HG02798 (cell line): ENCODE measurements at regions not wholly inside any gene's neighbourhood (a gene's known extent, or its start where the extent isn't known, plus 50 kb on each side); places are given as distances from the start of the nearest gene placed in this dataset.

ENCODE experiments used
- ATAC-seq: cut with Tn5 transposase; IDR thresholded peaks from one replicate; pipeline ENCODE4 v1.9.1; 2021; ENCODE audit warnings: mild to moderate bottlenecking; ENCODE audit not compliant: unreplicated experiment, poor library complexity

- no peak for ATAC-seq
Observed at GRCh38 chr5:91885291-91886265, 502.5 kb upstream of the ARRDC3 start.

GRCh38 chr5:91884036-91884435, 500.9 kb upstream of the ARRDC3 start:
- no peak for ATAC-seq

GRCh38 chr5:91875196-91875779, 492.2 kb upstream of the ARRDC3 start:
- no peak for ATAC-seq

- no peak for ATAC-seq
Observed at GRCh38 chr5:91867799-91868198, 484.7 kb upstream of the ARRDC3 start.

GRCh38 chr5:91865915-91866314, 482.8 kb upstream of the ARRDC3 start:
- no peak for ATAC-seq

GRCh38 chr5:91864962-91865361, 481.8 kb upstream of the ARRDC3 start:
- ATAC-seq, result no peak

GRCh38 chr5:91851670-91852069, 468.6 kb upstream of the ARRDC3 start:
- ATAC-seq, result no peak

- ATAC-seq, result no peak
Observed at GRCh38 chr5:91850031-91850430, 466.9 kb upstream of the ARRDC3 start.

- no peak for ATAC-seq
Observed at GRCh38 chr5:91849069-91849468, 466.0 kb upstream of the ARRDC3 start.

- no peak for ATAC-seq
Observed at GRCh38 chr5:91848453-91848852, 465.3 kb upstream of the ARRDC3 start.

- ATAC-seq, result no peak
Observed at GRCh38 chr5:91841423-91841822, 458.3 kb upstream of the ARRDC3 start.

GRCh38 chr5:91840412-91840811, 457.3 kb upstream of the ARRDC3 start:
- no peak for ATAC-seq

- ATAC-seq, result no peak
Observed at GRCh38 chr5:91839721-91840120, 456.6 kb upstream of the ARRDC3 start.

- no peak for ATAC-seq
Observed at GRCh38 chr5:91839233-91839632, 456.1 kb upstream of the ARRDC3 start.

- ATAC-seq, result no peak
Observed at GRCh38 chr5:91830361-91830953, 447.3 kb upstream of the ARRDC3 start.

- no peak for ATAC-seq
Observed at GRCh38 chr5:91825618-91826017, 442.5 kb upstream of the ARRDC3 start.

- ATAC-seq, result no peak
Observed at GRCh38 chr5:91824406-91824805, 441.3 kb upstream of the ARRDC3 start.

GRCh38 chr5:91820874-91821273, 437.8 kb upstream of the ARRDC3 start:
- ATAC-seq, result no peak

GRCh38 chr5:91816681-91817080, 433.6 kb upstream of the ARRDC3 start:
- no peak for ATAC-seq

- no peak for ATAC-seq
Observed at GRCh38 chr5:91797576-91797975, 414.5 kb upstream of the ARRDC3 start.

GRCh38 chr5:91794856-91795548, 411.9 kb upstream of the ARRDC3 start:
- no peak for ATAC-seq
